Esophagus muscularis mucosa (tissue), 4 donors: ENCODE measurements at regions not wholly inside any gene's neighbourhood (a gene's known extent, or its start where the extent isn't known, plus 50 kb on each side); places are given as distances from the start of the nearest gene placed in this dataset.

Experiments
- DNase-seq: peaks from one replicate; pipeline ENCODE4 v3.0.0-alpha.2; 2017; ENCODE audit errors: extremely low spot score
- H3K27ac ChIP-seq, 4 donors: fragments of 200-600 bp; sonication (generic); replicated peaks in 1 of 4; 1 replicate in 3 of 4; 2 replicates in 1 of 4; pipeline ENCODE4 v1.5.1; 2016 to 2019; ENCODE audit warnings: mild to moderate bottlenecking in 1 of 4
- H3K27me3 ChIP-seq, 4 donors: fragments of 200-600 bp; sonication (generic); one replicate each; pipeline versions ENCODE4 v1.5.1 to v1.6.0; 2016 to 2019
- H3K36me3 ChIP-seq, 4 donors: fragments of 200-600 bp; sonication (generic); one replicate each; pipeline ENCODE4 v1.5.1; 2016 to 2019
- H3K4me1 ChIP-seq, 4 donors: fragments of 200-600 bp; sonication (generic); one replicate each; pipeline ENCODE4 v1.5.1; 2016 to 2019
- H3K4me3 ChIP-seq, 4 donors: fragments of 200-600 bp; sonication (generic); 1 replicate in 2 of 4; 2 replicates in 2 of 4; pipeline ENCODE4 v1.5.1; 2016 to 2019; ENCODE audit warnings: mild to moderate bottlenecking in 4 of 4, moderate library complexity in 1 of 4
- H3K9me3 ChIP-seq, 4 donors: fragments of 200-600 bp; sonication (generic); 1 replicate in 3 of 4; 2 replicates in 1 of 4; pipeline ENCODE4 v1.5.1; 2016 to 2019
- CTCF ChIP-seq, 3 experiments: fragments of 200-600 bp in 2 of 3; fragments of 450-650 bp in 1 of 3; sonication (generic) in 2 of 3; IDR thresholded peaks; one replicate each; pipeline ENCODE4 v1.5.1; 2017 to 2019; ENCODE audit warnings: antibody characterized with exemption in 3 of 3, mild to moderate bottlenecking in 2 of 3, moderate library complexity in 1 of 3
- EP300 ChIP-seq: sonication (generic); formaldehyde crosslinking; IDR thresholded peaks from one replicate; pipeline ENCODE4 v1.6.1; 2017; ENCODE audit warnings: antibody characterized with exemption
- POLR2A ChIP-seq: fragments of 450-650 bp; IDR thresholded peaks from one replicate; pipeline ENCODE4 v1.6.1; 2017; ENCODE audit warnings: antibody characterized with exemption, moderate library complexity, mild to moderate bottlenecking, low read depth
- POLR2AphosphoS5 ChIP-seq, 2 donors: sonication (generic); formaldehyde crosslinking; IDR thresholded peaks; one replicate each; pipeline ENCODE4 v1.6.1; 2017; ENCODE audit warnings: antibody characterized with exemption in 2 of 2
- WGBS: methylation state at CpG from one replicate; pipeline ENCODE4 v1.1.5; 2018; 5-methylcytosine and 5-hydroxymethylcytosine counted together
- intact Hi-C: fragments of 100-400 bp; cut with DNase I; formaldehyde crosslinking; loops from one replicate; pipeline ENCODE4 v1.15.1; 2023

GRCh38 chr5:58009754-58010153 is 450.1 kb downstream of the PLK2 start:
- Histone ChIP-seq H3K9me3 (no peaks in the 10 kb centered on the region), H3K4me3 (no peak overlapping the region), H3K27ac (no peak overlapping the region), H3K27me3 (no peaks in the 10 kb centered on the region), H3K36me3 (no peaks in the 10 kb centered on the region), H3K4me1 (no peaks in the 10 kb centered on the region)
- 82% methylated on average over 2 of the region's 2 CpGs for WGBS
- no peak for DNase-seq
- intact Hi-C loops = no loop called here
- TF ChIP-seq POLR2A (no peak), EP300 (no peak), CTCF (IDR thresholded peaks at IDR 0.05) (no peak), POLR2AphosphoS5 (IDR thresholded peaks at IDR 0.05) (no peak)

- intact Hi-C loops = no loop called here
- no peak for DNase-seq
- Histone ChIP-seq H3K27me3 (no peaks in the 10 kb centered on the region), H3K4me1 (no peaks in the 10 kb centered on the region), H3K27ac (no peak overlapping the region), H3K36me3 (no peaks in the 10 kb centered on the region), H3K4me3 (no peak overlapping the region), H3K9me3 (no peaks in the 10 kb centered on the region)
- WGBS = 82% methylated on average over 3 of the region's 3 CpGs
- TF ChIP-seq POLR2AphosphoS5 (IDR thresholded peaks at IDR 0.05) = no peak
- no peak for TF ChIP-seq CTCF (IDR thresholded peaks at IDR 0.05)
These were observed 457.6 kb downstream of the PLK2 start for GRCh38 chr5:58002323-58002722.

- H3K27ac ChIP-seq = no peak overlapping the region
- H3K4me1 ChIP-seq = no peaks in the 10 kb centered on the region
- 100% methylated on average over 1 of the region's 1 CpG for WGBS
- H3K9me3 ChIP-seq = no peaks in the 10 kb centered on the region
- H3K4me3 ChIP-seq = no peak overlapping the region
- no peak for TF ChIP-seq CTCF (IDR thresholded peaks at IDR 0.05)
- TF ChIP-seq EP300 = no peak
- TF ChIP-seq POLR2A = no peak
- no peak for TF ChIP-seq POLR2AphosphoS5 (IDR thresholded peaks at IDR 0.05)
- H3K27me3 ChIP-seq = no peaks in the 10 kb centered on the region
- no peaks in the 10 kb centered on the region for H3K36me3 ChIP-seq
- no peak for DNase-seq
- intact Hi-C loops = no loop called here
These were observed 466.0 kb downstream of the PLK2 start for GRCh38 chr5:57993866-57994265.

- 74% methylated on average over 3 of the region's 3 CpGs for WGBS
- no peak overlapping the region for H3K27ac ChIP-seq
- H3K36me3 ChIP-seq = no peaks in the 10 kb centered on the region
- no peaks in the 10 kb centered on the region for H3K4me1 ChIP-seq
- H3K4me3 ChIP-seq = no peak overlapping the region
- no peak for TF ChIP-seq POLR2A
- TF ChIP-seq POLR2AphosphoS5 (IDR thresholded peaks at IDR 0.05) = no peak
- no peak for TF ChIP-seq EP300
- no peak for TF ChIP-seq CTCF (IDR thresholded peaks at IDR 0.05)
- no peaks in the 10 kb centered on the region for H3K9me3 ChIP-seq
- no peaks in the 10 kb centered on the region for H3K27me3 ChIP-seq
- intact Hi-C loops = no loop called here
- no peak for DNase-seq
These were observed 470.5 kb downstream of the PLK2 start for GRCh38 chr5:57989378-57989777.

- H3K4me1 ChIP-seq = no peaks in the 10 kb centered on the region
- no peak for DNase-seq
- no peak overlapping the region for H3K4me3 ChIP-seq
- H3K27me3 ChIP-seq = no peaks in the 10 kb centered on the region
- TF ChIP-seq POLR2A = no peak
- no peak for TF ChIP-seq POLR2AphosphoS5 (IDR thresholded peaks at IDR 0.05)
- no peak for TF ChIP-seq CTCF (IDR thresholded peaks at IDR 0.05)
- no peak for TF ChIP-seq EP300
- no peak overlapping the region for H3K27ac ChIP-seq
- intact Hi-C loops = no loop called here
- H3K9me3 ChIP-seq = no peaks in the 10 kb centered on the region
- 75% methylated on average over 1 of the region's 1 CpG for WGBS
- no peaks in the 10 kb centered on the region for H3K36me3 ChIP-seq
These were observed 471.1 kb downstream of the PLK2 start for GRCh38 chr5:57988813-57989212.
